Cardiac muscle cell (in vitro differentiated cells and primary cell): ENCODE measurements at regions not wholly inside any gene's neighbourhood (a gene's known extent, or its start where the extent isn't known, plus 50 kb on each side); places are given as distances from the start of the nearest gene placed in this dataset.

Experiments
- DNase-seq, 2 donors: peaks; one replicate each; pipeline versions ENCODE4 v3.0.0 to v3.0.0-alpha.2; 2010 to 2017; ENCODE audit warnings: low read depth in 1 of 2, low spot score in 1 of 2
- H3K27ac ChIP-seq: fragments of 200-600 bp; sonication (generic); 2 replicates; pipeline ENCODE4 v1.5.1; 2016
- H3K27me3 ChIP-seq: fragments of 200-600 bp; sonication (generic); 2 replicates; pipeline ENCODE4 v1.6.0; 2016; ENCODE audit warnings: control low read depth
- H3K36me3 ChIP-seq: fragments of 200-600 bp; sonication (generic); 2 replicates; pipeline ENCODE4 v1.5.1; 2016; ENCODE audit warnings: control low read depth
- H3K4me1 ChIP-seq: fragments of 200-600 bp; sonication (generic); 2 replicates; pipeline ENCODE4 v1.8.1; 2017; ENCODE audit warnings: low read depth, mild to moderate bottlenecking, mixed run types
- H3K4me3 ChIP-seq: fragments of 200-600 bp; sonication (generic); 2 replicates; pipeline ENCODE4 v1.5.1; 2016; ENCODE audit warnings: mild to moderate bottlenecking
- H3K9me3 ChIP-seq: fragments of 200-600 bp; sonication (generic); 2 replicates; pipeline ENCODE4 v1.5.1; 2017; ENCODE audit warnings: low read depth, mild to moderate bottlenecking, control low read depth
- TF ChIP-seq, protein P1 (sequence below): IDR thresholded peaks from 2 replicates; pipeline ENCODE4 v1.5.1; 2012; ENCODE audit warnings: low read depth, mild to moderate bottlenecking, low read length

DNA sequence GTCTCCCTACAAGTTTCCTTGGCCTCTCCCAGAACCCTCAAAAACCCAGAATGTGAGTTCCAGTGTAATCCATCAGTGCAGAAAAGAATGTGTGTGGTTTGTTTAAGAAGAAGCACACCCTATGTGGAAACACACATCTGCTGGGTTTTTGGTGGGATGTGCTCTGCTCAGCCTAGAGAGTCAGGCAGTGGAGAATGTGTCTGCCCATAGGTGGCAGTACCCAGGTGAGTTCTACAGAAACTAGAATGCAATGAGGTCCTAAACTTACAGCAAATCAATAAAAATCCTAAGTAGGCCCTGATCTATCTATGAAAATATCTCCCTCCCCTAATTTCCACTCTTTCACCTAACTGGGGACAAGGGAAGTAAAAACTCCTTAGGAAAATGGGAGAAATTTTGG, 437.3 kb downstream of the DHX35 start:
- no peak for DNase-seq
- no peaks in the 10 kb centered on the region for H3K27me3 ChIP-seq
- H3K27ac ChIP-seq = no peak overlapping the region
- TF ChIP-seq, protein P1, sequence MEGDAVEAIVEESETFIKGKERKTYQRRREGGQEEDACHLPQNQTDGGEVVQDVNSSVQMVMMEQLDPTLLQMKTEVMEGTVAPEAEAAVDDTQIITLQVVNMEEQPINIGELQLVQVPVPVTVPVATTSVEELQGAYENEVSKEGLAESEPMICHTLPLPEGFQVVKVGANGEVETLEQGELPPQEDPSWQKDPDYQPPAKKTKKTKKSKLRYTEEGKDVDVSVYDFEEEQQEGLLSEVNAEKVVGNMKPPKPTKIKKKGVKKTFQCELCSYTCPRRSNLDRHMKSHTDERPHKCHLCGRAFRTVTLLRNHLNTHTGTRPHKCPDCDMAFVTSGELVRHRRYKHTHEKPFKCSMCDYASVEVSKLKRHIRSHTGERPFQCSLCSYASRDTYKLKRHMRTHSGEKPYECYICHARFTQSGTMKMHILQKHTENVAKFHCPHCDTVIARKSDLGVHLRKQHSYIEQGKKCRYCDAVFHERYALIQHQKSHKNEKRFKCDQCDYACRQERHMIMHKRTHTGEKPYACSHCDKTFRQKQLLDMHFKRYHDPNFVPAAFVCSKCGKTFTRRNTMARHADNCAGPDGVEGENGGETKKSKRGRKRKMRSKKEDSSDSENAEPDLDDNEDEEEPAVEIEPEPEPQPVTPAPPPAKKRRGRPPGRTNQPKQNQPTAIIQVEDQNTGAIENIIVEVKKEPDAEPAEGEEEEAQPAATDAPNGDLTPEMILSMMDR = no peak
- no peak overlapping the region for H3K4me3 ChIP-seq
- no peaks in the 10 kb centered on the region for H3K4me1 ChIP-seq
- H3K36me3 ChIP-seq = no peaks in the 10 kb centered on the region
- no peaks in the 10 kb centered on the region for H3K9me3 ChIP-seq

DNA sequence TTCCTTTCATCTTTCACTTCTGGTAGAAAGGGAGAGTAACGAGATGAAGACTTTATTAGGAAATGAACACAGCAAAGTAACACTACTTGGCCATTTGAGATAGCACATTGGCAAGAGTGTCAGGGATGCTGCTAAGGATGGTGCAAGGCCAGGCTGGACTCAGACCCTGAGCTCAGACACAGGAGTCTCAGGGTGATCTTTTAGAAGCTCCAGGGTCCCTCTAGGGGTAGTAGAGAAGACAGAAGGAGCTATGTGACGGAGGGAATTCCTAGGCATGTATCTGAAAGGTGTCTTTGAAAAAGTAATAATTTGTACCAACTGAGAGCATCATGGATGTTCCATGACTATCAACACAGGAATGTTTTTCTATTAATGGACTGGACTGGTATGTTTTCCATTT, 436.5 kb downstream of the DHX35 start:
- H3K27me3 ChIP-seq = no peaks in the 10 kb centered on the region
- no peaks in the 10 kb centered on the region for H3K9me3 ChIP-seq
- TF ChIP-seq, protein P1 = no peak
- no peaks in the 10 kb centered on the region for H3K4me1 ChIP-seq
- H3K36me3 ChIP-seq = no peaks in the 10 kb centered on the region
- no peak for DNase-seq
- H3K27ac ChIP-seq = no peak overlapping the region
- H3K4me3 ChIP-seq = no peak overlapping the region

DNA sequence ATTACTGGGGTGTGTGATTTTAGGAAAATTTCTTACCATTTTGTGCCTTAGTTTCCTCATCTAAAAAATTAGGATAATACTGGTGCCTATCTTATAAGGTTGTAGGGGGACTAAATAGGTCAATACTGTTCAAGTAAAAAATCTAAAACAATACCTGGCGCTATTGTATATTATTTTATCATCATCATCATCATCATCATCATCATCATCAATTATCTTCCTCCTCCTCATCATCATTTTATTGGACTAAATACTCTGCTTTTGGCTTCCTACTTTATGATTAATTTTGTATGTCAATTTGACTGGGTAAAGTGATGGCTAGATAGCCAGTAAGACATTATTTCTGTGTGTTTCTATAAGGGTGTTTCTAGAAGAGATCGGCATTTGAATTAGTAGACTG, 435.5 kb downstream of the DHX35 start:
- Histone ChIP-seq H3K27me3 (no peaks in the 10 kb centered on the region), H3K36me3 (no peaks in the 10 kb centered on the region), H3K27ac (no peak overlapping the region), H3K4me1 (no peaks in the 10 kb centered on the region), H3K9me3 (no peaks in the 10 kb centered on the region), H3K4me3 (no peak overlapping the region)
- DNase-seq = no peak
- TF ChIP-seq, protein P1 = no peak

DNA sequence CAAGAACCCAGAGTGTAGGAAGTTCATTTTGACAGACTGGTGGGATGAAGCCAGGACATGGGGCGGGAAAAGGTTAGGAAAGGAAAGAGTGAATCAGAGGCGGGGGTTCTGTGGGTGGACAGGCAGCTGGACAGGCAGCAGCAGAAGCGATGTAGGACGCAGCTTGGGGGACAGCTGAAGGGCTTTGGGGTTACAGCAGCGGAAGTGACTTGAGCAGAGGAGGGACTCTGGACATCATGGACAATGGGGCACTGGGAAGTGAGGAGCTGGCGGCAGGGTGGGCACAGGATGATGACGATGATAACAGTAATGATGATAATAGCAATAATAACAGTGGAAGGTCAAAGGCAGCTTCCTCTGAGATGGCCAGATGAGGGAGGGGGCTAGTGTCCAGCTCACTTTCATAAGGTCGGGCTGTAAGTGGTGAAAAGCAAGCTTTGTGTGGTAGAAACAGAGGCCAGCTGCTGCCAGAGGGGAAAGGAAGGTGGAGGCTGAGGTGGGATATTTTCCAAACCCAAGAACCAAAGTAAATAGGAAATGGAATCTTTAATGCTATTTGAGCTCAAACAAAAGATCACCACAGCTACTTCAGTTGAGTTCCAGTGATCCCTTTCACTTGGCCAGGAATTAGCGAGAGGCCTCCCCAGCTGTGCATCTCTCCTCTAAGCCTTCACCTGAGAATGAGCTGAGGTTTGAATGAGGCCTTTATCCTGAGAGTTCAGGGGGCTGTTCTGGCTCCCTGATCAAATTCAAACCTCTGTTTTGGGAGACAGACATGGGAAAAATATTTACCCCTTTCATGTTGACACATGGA, 433.5 kb downstream of the DHX35 start:
- TF ChIP-seq, protein P1 = no peak
- DNase-seq = no peak

DNA sequence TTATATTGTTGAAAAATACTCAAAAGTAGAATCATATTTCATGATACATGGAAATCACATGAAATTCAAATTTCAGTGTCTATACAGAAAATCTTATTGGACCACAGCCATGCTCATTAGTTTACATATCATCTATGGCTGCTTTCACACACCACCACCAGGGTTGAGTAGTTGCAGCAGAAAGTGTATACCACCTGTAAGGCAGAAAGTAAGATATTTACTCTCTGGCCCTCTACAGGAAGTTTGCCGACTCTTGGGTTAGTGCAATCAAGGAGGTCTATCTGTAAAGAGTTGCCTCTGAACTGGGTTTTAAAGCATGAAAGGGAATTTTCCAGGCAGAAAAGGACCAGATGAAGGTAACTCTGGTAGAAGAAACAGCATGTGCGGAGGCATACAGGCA, 432.3 kb downstream of the DHX35 start:
- no peaks in the 10 kb centered on the region for H3K4me1 ChIP-seq
- TF ChIP-seq, protein P1 = no peak
- DNase-seq = no peak

More for the DNA sequence above, 433.5 kb downstream of the DHX35 start:
- no peaks in the 10 kb centered on the region for H3K4me1 ChIP-seq
- no peaks in the 10 kb centered on the region for H3K9me3 ChIP-seq
- H3K36me3 ChIP-seq = no peaks in the 10 kb centered on the region
- no peak overlapping the region for H3K4me3 ChIP-seq
- no peak overlapping the region for H3K27ac ChIP-seq
- H3K27me3 ChIP-seq = no peaks in the 10 kb centered on the region

More for the DNA sequence above, 432.3 kb downstream of the DHX35 start:
- H3K36me3 ChIP-seq = no peaks in the 10 kb centered on the region
- H3K9me3 ChIP-seq = no peaks in the 10 kb centered on the region
- no peak overlapping the region for H3K4me3 ChIP-seq
- H3K27ac ChIP-seq = no peak overlapping the region
- H3K27me3 ChIP-seq = no peaks in the 10 kb centered on the region
